ENCODE measurements at regions not wholly inside any gene's neighbourhood (a gene's known extent, or its start where the extent isn't known, plus 50 kb on each side); places are given as distances from the start of the nearest gene placed in this dataset.

DNA sequence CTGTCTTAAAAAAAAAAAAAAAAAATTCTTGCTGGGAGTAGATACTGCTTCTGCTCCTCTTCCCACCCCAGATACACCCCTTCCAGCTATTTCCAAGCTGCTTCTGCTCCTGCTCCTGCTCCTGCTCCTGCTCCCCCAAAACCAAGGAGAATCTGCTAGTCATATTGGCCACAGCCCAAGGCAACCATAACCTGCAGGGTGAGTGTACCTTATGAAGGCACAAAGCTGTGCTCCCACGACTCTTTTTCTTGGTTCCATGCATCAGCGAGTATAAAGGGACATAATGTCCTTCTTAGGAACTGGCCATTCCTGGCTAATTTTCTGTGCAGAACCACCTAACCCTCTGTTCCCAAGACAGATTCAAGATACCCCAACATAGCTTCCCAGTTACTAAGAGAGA lies 129.5 kb upstream of the CDK1 start (continued):
- no peak for TF ChIP-seq SMAD3 (CRISPR knock-in tag; conservative IDR thresholded peaks at IDR 0.05)

DNA sequence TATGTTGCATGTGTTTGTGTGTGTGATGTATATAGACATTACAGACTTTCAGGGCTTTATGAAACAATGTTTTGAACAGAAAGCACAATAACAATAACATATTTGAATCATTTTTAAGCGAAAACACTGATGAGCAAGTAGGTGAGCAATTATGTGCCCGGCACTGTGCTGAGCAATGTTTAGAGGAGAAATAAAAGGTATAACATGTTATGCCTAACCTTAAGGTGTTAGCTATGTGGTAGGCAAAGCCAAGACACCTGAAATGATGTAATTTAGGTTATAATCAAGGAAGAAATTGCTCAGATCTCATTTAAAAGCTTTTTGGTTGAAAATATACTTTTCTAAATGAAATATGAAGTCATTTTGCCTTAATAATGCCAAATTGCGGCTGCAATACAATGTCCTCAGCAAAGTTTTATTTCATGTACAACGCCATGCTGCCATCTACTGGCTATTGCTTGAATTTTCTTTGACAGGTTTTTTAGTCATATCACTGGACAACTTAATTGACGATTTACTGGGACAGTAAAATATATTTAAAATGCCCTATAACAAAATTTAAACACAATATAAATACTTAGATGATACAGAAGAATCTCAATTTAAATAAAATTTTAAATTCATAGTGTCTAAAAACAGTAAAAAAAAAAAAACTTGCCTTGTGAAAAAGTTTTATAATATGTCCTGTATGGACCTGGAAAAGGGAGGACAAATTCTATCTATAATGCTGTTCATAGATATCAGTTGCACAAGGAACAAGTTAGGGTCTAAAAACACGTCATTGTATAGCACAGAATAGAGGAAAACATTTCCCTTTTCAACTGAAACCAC lies 131.1 kb upstream of the CDK1 start:
- Histone ChIP-seq H3K9me1 (ENCODE audit: control insufficient read depth, insufficient read depth, low read length) (no peaks in the 10 kb centered on the region), H3K36me3 (ENCODE audit: control insufficient read depth, insufficient read depth, low read length) (no peaks in the 10 kb centered on the region), H4K20me1 (replicated peaks; ENCODE audit: control insufficient read depth, insufficient read depth, low read length) (no peaks in the 10 kb centered on the region), H3K27me3 (ENCODE audit: control insufficient read depth in 2 of 2, insufficient read depth in 2 of 2, low read length in 2 of 2) (no peaks in the 10 kb centered on the region), H3K79me2 (ENCODE audit: control insufficient read depth, insufficient read depth, low read length) (no peaks in the 10 kb centered on the region), H3K9ac (ENCODE audit: insufficient read depth in 1 of 2, low read depth in 2 of 2, low read length in 2 of 2) (no peak overlapping the region), H3K4me3 (no peak overlapping the region), H3K9me3 (replicated peaks; ENCODE audit: control insufficient read depth, insufficient read depth, low read depth, low read length) (no peaks in the 10 kb centered on the region), H3K27ac (ENCODE audit: extremely low read depth, low read depth, low read length) (no peak overlapping the region), H3K4me1 (replicated peaks in 1 of 2; ENCODE audit: control insufficient read depth in 2 of 2, insufficient read depth in 2 of 2, low read length in 2 of 2) (peaks cover 0 to 3% of the 10 kb centered on the region in 2 experiments; a peak in 1 of 5 replicates), H2AFZ (ENCODE audit: low read depth, low read length) (no peak overlapping the region), H3K4me2 (ENCODE audit: insufficient read depth, low read length) (no peak overlapping the region)
- ATAC-seq, result peak; percentile 86
- ChIA-PET POLR2A (no interaction called here), CTCF (ENCODE audit: low intra/inter-chr PET ratio) (interaction anchor here (0.6 to 2.1 kb wide), 6 partner anchors 198 to 1460 kb away, joined by 3 to 14 read pairs (median 3); no protein-coding TSS in a partner anchor)
- WGBS (ENCODE audit: insufficient coverage, low coverage, missing lambda C conversion rate), result 0% methylated on average over 6 of the region's 6 CpGs
- DNase-seq (ENCODE audit: extremely low read depth in 1 of 4, low spot score in 3 of 4), result peak; percentile 32 to 75 (median 35)
- BruUV-seq (replicated peaks), result no TSS peak
- in situ Hi-C loops (cut with MboI) (loop anchor here (25.0 kb wide), 1 partner anchor 435 kb away; no protein-coding TSS in a partner anchor), intact Hi-C loops (cut with micrococcal nuclease) (loop anchor here (1.0 to 10.0 kb wide), 6 partner anchors 98 to 545 kb away; no protein-coding TSS in a partner anchor)
- FAIRE-seq, result peak; percentile 91
- no peak for TF ChIP-seq CBX3 (IDR thresholded peaks at IDR 0.05; ENCODE audit: borderline replicate concordance in 1 of 2, low read length in 2 of 2)
- TF ChIP-seq SAFB (IDR thresholded peaks at IDR 0.05; ENCODE audit: borderline replicate concordance, low read depth, low read length), result no peak
- TF ChIP-seq HDAC2 (IDR thresholded peaks at IDR 0.05), result no peak
- no peak for TF ChIP-seq ZNF785 (CRISPR knock-in tag; IDR thresholded peaks at IDR 0.05)
- no peak for TF ChIP-seq CEBPG (CRISPR knock-in tag; IDR thresholded peaks at IDR 0.05)
- TF ChIP-seq CEBPG (tag; conservative IDR thresholded peaks at IDR 0.05 in 1 of 2, IDR thresholded peaks at IDR 0.05 in 1 of 2), result no peak
- no peak for TF ChIP-seq FOXK1 (CRISPR knock-in tag; IDR thresholded peaks at IDR 0.05; ENCODE audit: borderline replicate concordance)
- TF ChIP-seq, protein P1, sequence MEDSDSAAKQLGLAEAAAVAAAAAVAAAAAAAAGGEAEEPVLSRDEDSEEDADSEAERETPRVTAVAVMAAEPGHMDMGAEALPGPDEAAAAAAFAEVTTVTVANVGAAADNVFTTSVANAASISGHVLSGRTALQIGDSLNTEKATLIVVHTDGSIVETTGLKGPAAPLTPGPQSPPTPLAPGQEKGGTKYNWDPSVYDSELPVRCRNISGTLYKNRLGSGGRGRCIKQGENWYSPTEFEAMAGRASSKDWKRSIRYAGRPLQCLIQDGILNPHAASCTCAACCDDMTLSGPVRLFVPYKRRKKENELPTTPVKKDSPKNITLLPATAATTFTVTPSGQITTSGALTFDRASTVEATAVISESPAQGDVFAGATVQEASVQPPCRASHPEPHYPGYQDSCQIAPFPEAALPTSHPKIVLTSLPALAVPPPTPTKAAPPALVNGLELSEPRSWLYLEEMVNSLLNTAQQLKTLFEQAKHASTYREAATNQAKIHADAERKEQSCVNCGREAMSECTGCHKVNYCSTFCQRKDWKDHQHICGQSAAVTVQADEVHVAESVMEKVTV (CRISPR knock-in tag; IDR thresholded peaks at IDR 0.05), result peak; percentile 46
- no peak for TF ChIP-seq CHD2 (IDR thresholded peaks at IDR 0.05; ENCODE audit: low read depth, low read length)
- TF ChIP-seq, protein P2, sequence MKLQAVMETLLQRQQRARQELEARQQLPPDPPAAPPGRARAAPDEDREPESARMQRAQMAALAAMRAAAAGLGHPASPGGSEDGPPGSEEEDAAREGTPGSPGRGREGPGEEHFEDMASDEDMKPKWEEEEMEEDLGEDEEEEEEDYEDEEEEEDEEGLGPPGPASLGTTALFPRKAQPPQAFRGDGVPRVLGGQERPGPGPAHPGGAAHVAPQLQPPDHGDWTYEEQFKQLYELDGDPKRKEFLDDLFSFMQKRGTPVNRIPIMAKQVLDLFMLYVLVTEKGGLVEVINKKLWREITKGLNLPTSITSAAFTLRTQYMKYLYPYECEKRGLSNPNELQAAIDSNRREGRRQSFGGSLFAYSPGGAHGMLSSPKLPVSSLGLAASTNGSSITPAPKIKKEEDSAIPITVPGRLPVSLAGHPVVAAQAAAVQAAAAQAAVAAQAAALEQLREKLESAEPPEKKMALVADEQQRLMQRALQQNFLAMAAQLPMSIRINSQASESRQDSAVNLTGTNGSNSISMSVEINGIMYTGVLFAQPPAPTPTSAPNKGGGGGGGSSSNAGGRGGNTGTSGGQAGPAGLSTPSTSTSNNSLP (IDR thresholded peaks at IDR 0.05; ENCODE audit: borderline replicate concordance, low read depth, low read length), result no peak; the same call in 1 of the 2 replicates
- no peak for TF ChIP-seq NFXL1 (CRISPR knock-in tag; IDR thresholded peaks at IDR 0.05)
- TF ChIP-seq CHCHD3 (CRISPR knock-in tag; IDR thresholded peaks at IDR 0.05), result no peak
- TF ChIP-seq, protein P3, sequence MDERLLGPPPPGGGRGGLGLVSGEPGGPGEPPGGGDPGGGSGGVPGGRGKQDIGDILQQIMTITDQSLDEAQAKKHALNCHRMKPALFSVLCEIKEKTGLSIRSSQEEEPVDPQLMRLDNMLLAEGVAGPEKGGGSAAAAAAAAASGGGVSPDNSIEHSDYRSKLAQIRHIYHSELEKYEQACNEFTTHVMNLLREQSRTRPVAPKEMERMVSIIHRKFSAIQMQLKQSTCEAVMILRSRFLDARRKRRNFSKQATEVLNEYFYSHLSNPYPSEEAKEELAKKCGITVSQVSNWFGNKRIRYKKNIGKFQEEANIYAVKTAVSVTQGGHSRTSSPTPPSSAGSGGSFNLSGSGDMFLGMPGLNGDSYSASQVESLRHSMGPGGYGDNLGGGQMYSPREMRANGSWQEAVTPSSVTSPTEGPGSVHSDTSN (CRISPR knock-in tag; IDR thresholded peaks at IDR 0.05; ENCODE audit: low read depth), result no peak
- TF ChIP-seq, protein P3 (tag; conservative IDR thresholded peaks at IDR 0.05; ENCODE audit: low read depth), result no peak
